NOMO-1 treated with dmso at 0.1 percent for 144 hours (cell line): ENCODE measurements at regions not wholly inside any gene's neighbourhood (a gene's known extent, or its start where the extent isn't known, plus 50 kb on each side); places are given as distances from the start of the nearest gene placed in this dataset.

Source experiments
- DNase-seq: peaks from one replicate; lab custom pipeline; 2025; ENCODE audit not compliant: unreplicated experiment; lab: John Stamatoyannopoulos, UW

- no peak for DNase-seq
Measured at GRCh38 chr13:60794751-60795150, 397.7 kb downstream of the TDRD3 start.

DNA sequence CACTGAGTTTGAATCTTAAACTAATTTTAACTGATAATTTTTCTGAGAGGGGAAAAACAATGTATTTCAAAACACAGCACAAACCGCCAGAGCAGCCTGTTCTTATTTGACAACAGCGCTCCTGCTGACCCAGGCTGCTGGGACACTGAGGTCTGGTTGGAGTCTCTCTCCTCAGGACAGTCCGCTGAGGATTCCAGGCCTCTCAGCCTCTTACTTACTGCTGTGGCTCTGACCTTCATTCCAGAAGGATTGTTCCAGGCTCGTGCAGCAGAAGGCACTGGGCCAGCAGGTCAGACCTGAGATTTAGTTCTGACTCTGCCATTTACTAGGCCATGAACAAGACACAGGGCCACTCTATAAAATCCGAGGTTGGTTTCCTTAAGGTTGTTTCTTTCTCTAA is 393.6 kb downstream of the TDRD3 start:
- no peak for DNase-seq

DNA sequence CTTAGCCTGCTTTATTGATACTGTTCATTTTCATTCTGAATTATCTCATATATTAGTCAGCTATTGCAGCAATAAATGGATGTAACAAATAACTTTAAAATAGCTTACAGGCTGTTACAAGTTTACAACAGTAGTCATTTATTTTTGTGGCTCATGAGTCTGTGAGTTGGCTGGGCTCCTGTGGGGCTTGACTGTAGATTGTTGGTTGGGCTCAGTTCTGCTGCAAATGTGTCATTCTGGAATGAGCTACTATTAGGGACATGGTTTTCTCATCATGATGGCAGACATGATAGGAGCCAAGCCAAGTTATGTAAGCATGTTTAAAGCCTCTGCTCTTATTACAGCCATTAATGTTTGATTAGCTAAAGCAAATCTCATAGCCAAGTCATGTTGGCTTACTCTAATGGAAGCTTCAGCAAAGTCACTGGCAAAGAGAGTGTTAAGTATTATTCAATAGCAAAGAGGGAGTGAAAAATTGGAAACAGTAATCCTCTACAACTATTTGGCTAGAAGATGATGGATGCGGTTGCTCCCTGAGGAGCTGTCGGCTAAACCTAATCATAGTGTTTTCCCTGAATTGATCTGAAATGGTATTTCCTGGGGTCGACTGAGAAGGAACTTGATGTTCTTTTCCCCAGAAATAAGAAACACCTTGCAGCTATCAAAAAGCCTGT is 391.3 kb downstream of the TDRD3 start:
- no peak for DNase-seq

DNA sequence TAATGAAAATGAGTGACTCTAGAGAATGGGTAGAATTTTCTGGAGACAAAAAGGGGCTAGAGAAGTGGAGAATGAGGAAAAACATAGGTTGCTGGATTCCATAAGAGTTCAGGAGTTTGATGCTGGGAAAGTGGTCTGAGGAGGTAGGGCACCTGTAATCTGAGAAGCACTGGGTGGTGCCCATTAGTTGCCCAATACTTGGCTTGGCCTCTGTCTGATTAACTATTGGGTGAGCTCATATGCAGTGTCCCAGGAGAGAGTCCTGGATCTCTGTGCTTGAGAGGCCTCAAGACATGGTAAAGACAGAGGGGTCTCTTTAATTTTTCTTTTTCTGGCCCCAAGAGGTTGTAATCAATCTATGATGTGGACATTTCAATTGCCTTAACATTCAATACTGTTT is 390.1 kb downstream of the TDRD3 start:
- DNase-seq: no peak

GRCh38 chr13:60772726-60773125 is 375.7 kb downstream of the TDRD3 start:
- no peak for DNase-seq

DNA sequence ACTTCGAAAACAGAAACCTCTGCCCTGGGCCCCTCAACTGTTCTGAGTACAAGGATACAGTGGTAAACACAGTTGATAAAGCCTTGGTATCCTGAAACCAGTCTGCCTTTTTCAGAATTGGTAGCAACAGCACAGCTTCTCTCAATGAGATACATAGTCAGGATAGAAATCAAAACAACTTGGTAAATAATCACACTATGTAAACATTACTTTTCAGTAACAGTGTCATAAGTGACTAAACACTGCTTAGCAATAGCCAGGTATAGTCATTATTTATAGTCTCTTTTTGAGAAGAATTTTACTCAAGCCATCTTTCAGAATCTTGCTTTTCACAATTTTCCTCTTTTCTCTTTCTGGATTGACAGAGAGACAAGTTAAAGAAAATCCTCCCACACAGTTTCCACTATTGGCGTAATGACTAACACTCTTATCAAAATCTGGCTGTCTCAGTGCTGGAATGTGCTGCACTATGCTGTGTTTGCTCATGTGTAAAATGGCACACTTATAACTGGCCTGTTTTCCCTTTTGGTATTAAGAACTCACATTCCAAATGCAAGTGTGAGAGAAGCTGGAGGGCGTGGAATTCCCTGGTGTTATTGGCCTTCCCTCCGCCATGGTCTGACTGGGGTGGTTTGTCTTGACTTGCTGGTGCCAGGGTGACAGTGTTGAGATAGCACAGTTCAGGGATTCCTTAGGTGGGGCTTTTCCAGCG is 368.8 kb downstream of the TDRD3 start:
- DNase-seq: no peak

DNA sequence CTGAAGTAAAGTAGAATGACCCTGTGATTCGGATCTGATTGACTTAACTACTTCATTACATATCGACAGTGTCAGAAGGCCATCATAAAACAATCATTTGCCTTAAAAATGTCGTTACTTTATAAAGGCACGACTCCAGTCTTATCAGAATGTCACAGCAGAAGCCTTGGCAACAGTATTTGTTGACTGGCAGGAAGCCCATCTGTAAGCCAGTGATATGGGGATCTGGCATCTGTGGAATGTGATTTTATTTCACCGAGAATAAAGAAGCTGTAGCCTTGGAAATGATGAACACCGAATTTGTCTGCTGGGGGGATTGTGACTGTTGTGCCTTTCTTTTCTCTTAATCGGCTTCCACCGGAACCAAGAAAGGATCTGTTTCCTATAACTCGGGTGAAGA is 362.5 kb downstream of the TDRD3 start:
- no peak for DNase-seq

DNA sequence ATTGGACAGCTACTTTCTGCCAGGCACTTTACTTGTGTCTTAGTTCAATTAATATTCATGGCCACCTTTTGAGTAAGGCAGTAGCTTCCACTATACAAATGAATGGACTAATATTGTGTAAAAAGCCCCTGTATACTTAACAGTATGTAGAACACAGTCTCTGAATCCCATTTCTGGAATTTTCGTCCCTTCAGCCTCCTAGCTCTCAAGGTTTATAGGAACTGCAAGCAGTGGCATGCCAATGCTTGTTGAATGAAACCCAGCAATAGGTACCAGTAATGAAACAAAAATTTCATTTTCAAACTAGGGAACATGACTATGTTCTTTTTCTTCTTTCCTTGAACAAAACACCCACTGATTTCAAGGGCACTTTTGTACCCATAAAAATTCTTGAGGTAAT is 361.6 kb downstream of the TDRD3 start:
- no peak for DNase-seq

DNA sequence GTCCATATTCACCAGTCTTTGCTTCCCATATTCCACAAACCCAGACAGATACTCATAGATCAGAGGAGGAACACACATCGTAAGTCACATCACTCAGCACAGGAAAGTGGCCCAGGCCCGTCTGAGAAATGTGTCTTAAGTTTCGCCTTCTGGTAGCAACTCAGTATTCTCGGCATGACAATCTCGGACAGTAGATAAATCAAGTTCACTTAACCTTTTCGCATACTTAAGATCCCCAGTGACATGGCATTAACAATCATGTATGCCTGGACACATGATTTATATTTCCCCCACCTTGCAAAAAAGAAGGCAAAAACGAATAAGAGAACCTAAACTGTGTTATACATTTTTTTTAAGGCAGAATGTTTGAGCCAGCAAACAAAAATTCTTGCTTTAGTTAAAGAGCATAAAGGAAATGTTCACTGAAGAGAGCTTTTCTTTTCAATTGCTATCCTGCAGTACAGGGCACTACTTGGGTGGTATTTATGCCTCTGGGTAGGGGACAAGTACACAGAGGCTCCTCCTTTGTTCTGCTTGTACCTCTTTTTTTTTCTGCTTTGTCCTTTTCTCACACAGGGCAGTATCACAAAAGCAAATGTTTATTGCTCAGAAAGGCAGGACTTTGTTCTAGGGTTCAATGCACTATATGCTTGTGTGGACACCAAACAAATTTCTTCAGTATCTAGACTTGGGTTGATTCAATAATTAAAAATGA is 360.6 kb downstream of the TDRD3 start:
- no peak for DNase-seq

DNA sequence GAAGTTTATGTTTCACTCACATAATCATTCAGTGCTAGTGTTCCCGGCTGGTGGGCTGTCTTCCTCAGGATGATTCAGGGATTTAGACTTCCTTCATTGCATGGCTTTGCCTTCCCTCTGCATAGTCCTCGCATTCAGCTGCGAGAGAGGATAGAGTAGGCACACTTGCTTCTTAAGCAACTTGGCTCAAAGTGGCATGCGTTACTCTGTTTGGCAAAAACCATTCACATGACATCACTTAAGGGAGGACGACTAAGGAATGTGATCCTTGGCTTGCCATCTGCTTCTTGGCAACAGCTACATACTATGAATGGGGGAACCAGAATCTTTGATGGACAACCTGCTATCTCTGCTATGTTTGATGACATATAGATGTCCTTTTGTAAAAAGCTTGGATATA is 359.3 kb downstream of the TDRD3 start:
- DNase-seq: no peak

- no peak for DNase-seq
Measured at GRCh38 chr13:60755380-60756163, 358.6 kb downstream of the TDRD3 start.

GRCh38 chr13:60754211-60755090 is 357.4 kb downstream of the TDRD3 start:
- DNase-seq: peak; percentile 60

DNA sequence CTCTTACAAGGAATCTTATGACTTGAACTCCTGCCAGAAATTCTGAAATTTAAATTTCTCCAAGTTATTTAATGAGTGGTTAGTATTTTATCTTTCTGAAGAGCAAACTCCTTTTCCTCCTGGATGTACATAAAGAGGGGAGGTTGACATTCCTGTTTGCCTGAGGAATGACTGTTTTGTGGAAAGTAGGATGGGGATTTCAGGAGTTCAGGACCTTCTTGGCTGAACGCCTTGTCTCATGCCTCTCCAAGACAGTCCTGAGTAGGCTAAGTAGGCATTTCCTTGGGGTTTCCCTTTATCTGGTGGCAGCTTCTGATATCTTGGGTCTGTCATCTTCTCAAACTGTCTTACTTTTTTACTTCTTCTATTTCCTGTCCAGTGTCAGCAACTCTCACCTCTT is 356.6 kb downstream of the TDRD3 start:
- no peak for DNase-seq

GRCh38 chr13:60745343-60745742 is 348.3 kb downstream of the TDRD3 start:
- DNase-seq: no peak

DNA sequence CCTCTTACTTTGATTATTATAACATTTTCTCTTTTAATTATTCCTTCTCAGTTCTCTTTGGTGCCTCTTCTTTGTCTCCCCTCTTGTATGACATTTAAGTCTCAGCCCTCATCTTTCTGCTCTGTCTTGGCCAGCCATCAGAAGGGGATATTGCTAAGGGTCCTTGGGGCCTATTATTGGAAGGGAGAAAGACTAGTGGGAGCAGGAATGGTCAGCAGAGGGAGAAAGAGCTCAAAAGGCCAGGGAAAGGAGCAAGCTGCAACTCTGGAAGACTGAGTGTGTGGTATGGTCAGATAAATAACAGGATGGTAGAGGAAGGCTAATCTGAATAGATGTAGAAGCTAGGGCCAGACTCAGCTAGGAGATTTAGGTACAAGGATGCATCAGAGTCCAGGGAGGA is 336.9 kb downstream of the TDRD3 start:
- DNase-seq: no peak

DNA sequence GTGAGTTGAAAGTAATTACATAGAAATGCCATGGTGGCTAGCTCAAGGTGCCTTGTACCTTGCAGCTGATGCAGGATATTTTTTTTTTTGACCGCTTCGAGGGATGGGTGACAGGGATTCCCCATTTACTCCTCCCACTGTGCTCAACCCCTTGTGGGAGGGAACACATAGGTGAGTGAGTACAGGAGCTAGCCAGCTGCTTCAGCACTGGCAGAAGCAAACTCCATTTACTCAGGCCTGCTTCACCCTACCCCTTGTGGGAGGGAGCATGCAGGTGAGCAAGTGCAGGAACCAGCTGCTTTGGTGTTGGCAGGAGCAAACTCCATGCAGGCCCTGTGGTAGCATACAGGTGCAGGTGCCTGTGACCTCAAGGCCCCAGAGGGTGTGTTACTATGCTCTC is 330.1 kb downstream of the TDRD3 start:
- no peak for DNase-seq

DNA sequence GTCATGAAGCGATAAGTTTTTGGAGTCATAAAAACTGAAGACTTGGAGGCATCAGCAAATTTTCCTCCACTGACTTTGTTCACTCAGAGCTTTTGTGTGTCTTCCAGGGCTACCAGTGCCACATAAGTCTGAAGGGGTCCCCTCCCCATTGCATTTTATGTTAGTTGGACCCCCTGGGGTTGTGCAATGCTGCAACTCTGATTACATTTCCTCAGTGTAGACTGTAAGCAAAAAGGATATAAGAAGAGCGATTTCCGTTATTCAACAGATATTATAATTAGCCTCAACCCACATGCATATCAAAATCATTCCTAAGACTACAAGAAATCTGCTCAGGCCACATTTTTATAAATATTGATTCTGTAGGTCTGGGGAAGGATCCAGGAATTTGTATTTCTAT is 324.0 kb downstream of the TDRD3 start:
- no peak for DNase-seq

GRCh38 chr13:60720590-60720989 is 323.6 kb downstream of the TDRD3 start:
- no peak for DNase-seq

- no peak for DNase-seq
Measured at GRCh38 chr13:60716313-60716712, 319.3 kb downstream of the TDRD3 start.

- no peak for DNase-seq
Measured at GRCh38 chr13:60707878-60708277, 310.9 kb downstream of the TDRD3 start.

DNA sequence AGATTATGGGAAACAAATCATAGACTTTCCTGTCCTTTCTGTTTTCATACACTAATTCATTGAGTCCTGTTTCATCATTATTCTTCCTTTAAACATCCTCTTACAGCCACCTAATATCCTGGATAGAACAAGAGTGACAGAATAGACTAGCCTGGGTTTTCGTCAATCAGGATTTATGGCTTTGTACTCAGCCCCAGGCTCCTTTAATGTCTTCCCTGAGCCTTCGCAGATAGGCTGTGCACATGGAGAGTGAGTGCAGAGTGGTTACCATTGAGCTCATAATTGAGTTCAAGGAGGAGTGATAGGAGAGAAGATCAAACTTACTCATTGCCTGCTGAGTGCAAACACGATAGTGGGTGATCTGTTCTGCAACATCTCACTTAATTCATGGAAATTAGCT is 304.9 kb downstream of the TDRD3 start:
- no peak for DNase-seq
